ENCODE measurements at regions not wholly inside any gene's neighbourhood (a gene's known extent, or its start where the extent isn't known, plus 50 kb on each side); places are given as distances from the start of the nearest gene placed in this dataset.
"Not testable (repeated sequence)": the region's sequence is repeated elsewhere in the genome, so short reads cannot be mapped to it uniquely, and the experiment has no call there.

GRCh38 chr5:1736065-1736464 is 63.6 kb downstream of the MRPL36 start:
- Mint-ChIP-seq H3K27me3 (peaks cover 27 to 43% (median 30%) of the 10 kb centered on the region in 3 donors), H3K4me3 (no peak overlapping the region), H3K9me3 (peaks cover 3 to 24% (median 15%) of the 10 kb centered on the region in 7 donors), H3K4me1 (no peaks in the 10 kb centered on the region), H3K36me3 (peaks cover 4 to 17% of the 10 kb centered on the region in 2 donors), H3K27ac (no peak overlapping the region)
- no peak for ATAC-seq (ENCODE audit: low read depth in 2 of 2)
- DNase-seq: no peak

DNA sequence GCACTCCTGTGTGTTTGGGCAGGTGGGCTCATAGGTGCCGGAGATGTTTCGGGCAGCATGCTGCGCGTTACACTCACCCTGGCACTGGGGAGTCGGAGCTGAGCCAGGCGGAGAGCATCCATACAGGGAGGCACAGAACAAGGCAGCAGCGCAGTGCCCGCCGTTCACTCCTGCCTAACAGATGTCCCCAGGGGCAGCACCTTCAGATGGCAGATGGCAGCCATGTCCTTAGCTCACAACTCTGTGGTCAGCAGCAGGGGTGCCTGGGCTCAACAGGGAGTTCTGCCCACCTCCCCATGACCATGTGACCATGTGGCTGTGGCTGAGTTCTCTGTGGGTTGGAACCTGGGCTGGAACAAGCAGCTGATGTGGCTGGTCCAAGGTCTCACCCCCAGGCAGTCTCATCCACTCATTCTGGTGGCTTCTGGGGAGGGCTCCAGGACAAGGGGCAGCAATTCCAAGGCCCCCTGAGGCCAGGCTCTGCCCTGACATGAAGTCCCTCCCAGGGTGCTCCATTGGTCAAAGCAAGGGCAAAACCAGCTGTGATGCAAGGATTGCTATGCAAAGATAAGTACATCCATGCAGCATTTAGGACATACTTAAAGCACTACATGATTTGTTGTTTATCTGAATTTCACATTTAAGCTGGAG is 64.2 kb downstream of the MRPL36 start:
- peaks cover 0 to 11% of the 10 kb centered on the region in 2 donors for H3K36me3 Mint-ChIP-seq
- H3K27ac Mint-ChIP-seq: no peak overlapping the region
- H3K4me3 Mint-ChIP-seq: no peak overlapping the region
- ATAC-seq (ENCODE audit: low read depth in 2 of 2): no peak
- H3K9me3 Mint-ChIP-seq: peaks cover 3 to 17% (median 10%) of the 10 kb centered on the region in 7 donors
- DNase-seq: no peak
- no peaks in the 10 kb centered on the region for H3K4me1 Mint-ChIP-seq
- H3K27me3 Mint-ChIP-seq: peaks cover 24 to 37% (median 34%) of the 10 kb centered on the region in 3 donors

GRCh38 chr5:1734908-1735289 is 64.7 kb downstream of the MRPL36 start:
- Mint-ChIP-seq H3K4me3 (no peak overlapping the region), H3K36me3 (peaks cover 0 to 5% of the 10 kb centered on the region in 2 donors)
- no peak for ATAC-seq (ENCODE audit: low read depth in 2 of 2)

GRCh38 chr5:1734271-1734907 is 65.2 kb downstream of the MRPL36 start:
- Mint-ChIP-seq H3K36me3 (peaks cover 0 to under 1% of the 10 kb centered on the region in 2 donors), H3K27ac (no peak overlapping the region), H3K9me3 (peaks cover 0 to 7% (median 3%) of the 10 kb centered on the region in 7 donors), H3K4me1 (no peaks in the 10 kb centered on the region), H3K27me3 (peaks cover 22 to 39% (median 34%) of the 10 kb centered on the region in 3 donors), H3K4me3 (no peak overlapping the region)
- no peak for ATAC-seq (ENCODE audit: low read depth in 2 of 2)
- no peak for DNase-seq

More at GRCh38 chr5:1734908-1735289, 64.7 kb downstream of the MRPL36 start:
- Mint-ChIP-seq H3K9me3 (peaks cover 3 to 12% (median 6%) of the 10 kb centered on the region in 7 donors), H3K27me3 (peaks cover 24 to 39% (median 36%) of the 10 kb centered on the region in 3 donors), H3K4me1 (no peaks in the 10 kb centered on the region), H3K27ac (no peak overlapping the region)
- no peak for DNase-seq

GRCh38 chr5:1733369-1733768 is 66.3 kb downstream of the MRPL36 start:
- ATAC-seq (ENCODE audit: low read depth in 2 of 2) (no peak), DNase-seq (no peak)
- H3K9me3 Mint-ChIP-seq: peaks cover 0 to 3% (median 0%) of the 10 kb centered on the region in 7 donors
- H3K27me3 Mint-ChIP-seq: peaks cover 16 to 40% (median 30%) of the 10 kb centered on the region in 3 donors
- no peaks in the 10 kb centered on the region for H3K36me3 Mint-ChIP-seq
- H3K27ac Mint-ChIP-seq: no peak overlapping the region
- H3K4me1 Mint-ChIP-seq: no peaks in the 10 kb centered on the region
- no peak overlapping the region for H3K4me3 Mint-ChIP-seq

DNA sequence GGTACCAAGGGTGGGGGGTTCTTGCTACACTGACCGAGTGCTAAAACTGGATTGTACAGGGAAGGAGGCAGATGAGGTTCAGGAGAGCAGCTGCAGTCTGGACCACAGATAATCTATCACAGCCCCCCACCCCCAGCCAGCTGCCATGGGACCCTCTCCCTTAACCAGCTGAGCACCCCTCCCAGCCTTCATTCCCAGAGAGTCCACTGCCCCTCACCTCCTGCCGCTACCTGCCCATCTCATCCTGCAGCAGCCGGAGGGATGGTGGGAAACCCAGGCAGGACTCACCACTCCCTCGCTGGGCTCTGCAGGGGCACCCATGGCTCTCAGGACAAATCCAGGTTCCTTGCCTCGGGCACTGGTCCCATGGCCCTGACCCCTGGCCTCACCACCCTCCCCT is 66.7 kb downstream of the MRPL36 start:
- DNase-seq: no peak
- Mint-ChIP-seq H3K4me1 (no peaks in the 10 kb centered on the region), H3K27me3 (peaks cover 15 to 40% (median 30%) of the 10 kb centered on the region in 3 donors)

DNA sequence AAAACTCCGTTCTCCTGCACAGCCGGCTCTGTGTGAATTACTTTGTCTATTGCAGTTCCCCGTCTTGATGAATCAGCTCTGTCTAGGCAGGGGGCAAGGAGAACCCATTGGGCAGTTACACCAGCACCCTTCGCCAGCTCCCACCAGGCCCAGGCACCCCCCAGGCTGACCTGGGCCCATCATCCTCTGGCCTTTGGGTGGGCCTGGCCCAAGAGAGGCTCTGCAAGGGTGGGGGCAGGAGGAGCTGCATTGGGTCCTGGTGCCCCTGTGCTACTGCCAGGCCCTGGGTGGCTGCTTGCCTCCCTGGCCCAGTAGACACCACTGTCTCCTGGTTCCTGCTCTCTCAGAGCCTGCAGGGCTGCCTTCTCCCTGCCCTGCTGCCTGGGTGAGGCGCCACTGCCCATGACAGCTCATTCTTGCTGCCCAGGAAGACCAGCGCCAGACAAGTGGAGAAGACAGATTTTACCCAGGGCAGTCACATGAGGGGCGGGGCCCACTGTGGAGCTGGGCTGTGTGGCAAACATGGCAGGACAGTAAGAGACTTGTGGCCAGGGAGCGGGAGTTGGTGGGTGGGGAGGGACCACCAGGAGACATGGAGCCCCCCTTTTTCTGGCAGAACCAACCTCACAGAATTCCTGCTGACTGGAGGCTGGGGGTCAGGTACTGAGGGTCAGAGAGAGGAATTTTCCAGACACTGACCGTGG is 67.2 kb downstream of the MRPL36 start:
- H3K36me3 Mint-ChIP-seq: no peaks in the 10 kb centered on the region
- H3K27ac Mint-ChIP-seq: peak overlapping the region in 1 of 6 donors; percentile 1
- H3K27me3 Mint-ChIP-seq: peaks cover 15 to 35% (median 30%) of the 10 kb centered on the region in 3 donors
- H3K9me3 Mint-ChIP-seq: no peaks in the 10 kb centered on the region
- no peaks in the 10 kb centered on the region for H3K4me1 Mint-ChIP-seq
- DNase-seq: no peak
- H3K4me3 Mint-ChIP-seq: no peak overlapping the region
- no peak for ATAC-seq (ENCODE audit: low read depth in 2 of 2)

More for the DNA sequence above, 66.7 kb downstream of the MRPL36 start:
- Mint-ChIP-seq H3K27ac (peak overlapping the region in 1 of 6 donors; percentile 88), H3K9me3 (no peaks in the 10 kb centered on the region), H3K36me3 (no peaks in the 10 kb centered on the region), H3K4me3 (no peak overlapping the region)
- ATAC-seq (ENCODE audit: low read depth in 2 of 2): no peak

GRCh38 chr5:1731855-1732237 is 67.8 kb downstream of the MRPL36 start:
- not testable (repeated sequence) for H3K9me3 Mint-ChIP-seq; H3K4me1 Mint-ChIP-seq; ATAC-seq (ENCODE audit: low read depth in 2 of 2); DNase-seq; H3K4me3 Mint-ChIP-seq; H3K36me3 Mint-ChIP-seq
- H3K27ac Mint-ChIP-seq: peak overlapping the region in 1 of 6 donors; percentile 1
- H3K27me3 Mint-ChIP-seq: peaks cover 17 to 39% (median 29%) of the 10 kb centered on the region in 3 donors

GRCh38 chr5:1731091-1731639 is 68.5 kb downstream of the MRPL36 start:
- ATAC-seq (ENCODE audit: low read depth in 2 of 2) (no peak), DNase-seq (no peak)
- Mint-ChIP-seq H3K27ac (no peak overlapping the region), H3K4me1 (no peaks in the 10 kb centered on the region), H3K36me3 (no peaks in the 10 kb centered on the region), H3K27me3 (peaks cover 14 to 46% (median 31%) of the 10 kb centered on the region in 3 donors), H3K9me3 (no peaks in the 10 kb centered on the region), H3K4me3 (no peak overlapping the region)

DNA sequence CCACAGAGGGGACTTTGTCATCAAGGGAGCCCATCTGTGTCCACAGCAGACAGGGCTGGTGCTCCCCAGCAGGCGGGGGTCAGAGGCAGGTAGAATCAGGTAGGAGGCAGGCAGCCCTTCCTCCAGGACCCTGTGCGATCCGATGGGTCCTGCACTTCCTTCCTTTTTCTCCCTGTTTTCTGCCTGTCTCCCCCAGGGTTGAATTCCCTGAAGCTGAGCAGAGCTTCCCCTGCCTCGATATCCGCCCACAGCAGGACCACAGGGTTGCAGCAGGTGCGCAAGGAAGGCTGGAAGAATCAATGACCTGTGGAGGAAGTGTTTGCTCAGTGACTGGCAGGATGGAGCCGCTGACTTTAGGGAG is 69.2 kb downstream of the MRPL36 start:
- H3K9me3 Mint-ChIP-seq: no peaks in the 10 kb centered on the region
- no peak overlapping the region for H3K4me3 Mint-ChIP-seq
- H3K27ac Mint-ChIP-seq: peak overlapping the region in 1 of 6 donors; percentile 58

GRCh38 chr5:1729641-1730486 is 69.8 kb downstream of the MRPL36 start:
- H3K9me3 Mint-ChIP-seq: no peaks in the 10 kb centered on the region

More for the DNA sequence above, 69.2 kb downstream of the MRPL36 start:
- peaks cover 14 to 53% (median 38%) of the 10 kb centered on the region in 3 donors for H3K27me3 Mint-ChIP-seq
- no peaks in the 10 kb centered on the region for H3K4me1 Mint-ChIP-seq
- no peaks in the 10 kb centered on the region for H3K36me3 Mint-ChIP-seq
- DNase-seq: no peak
- no peak for ATAC-seq (ENCODE audit: low read depth in 2 of 2)

DNA sequence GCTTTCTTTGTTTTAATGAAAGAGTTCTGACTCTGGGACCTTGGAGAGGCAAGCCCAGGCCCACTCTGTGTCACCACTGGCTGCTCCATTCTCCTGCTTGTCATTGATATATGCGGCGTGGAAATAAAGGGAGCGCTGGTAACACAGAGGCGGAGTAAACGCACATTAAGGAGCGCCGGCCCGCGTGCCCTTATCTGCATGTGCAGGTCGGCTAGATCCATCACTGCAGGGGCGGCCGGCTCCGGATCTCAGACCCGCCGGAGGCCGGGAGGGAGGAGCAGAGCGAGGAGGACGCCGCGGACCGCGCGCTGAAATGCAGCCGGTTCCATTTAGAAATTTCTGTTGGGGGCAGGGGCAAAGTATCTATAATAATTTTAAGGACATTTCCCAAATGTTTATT is 70.8 kb downstream of the MRPL36 start:
- no peaks in the 10 kb centered on the region for H3K9me3 Mint-ChIP-seq
- H3K27ac Mint-ChIP-seq: no peak overlapping the region
- H3K4me1 Mint-ChIP-seq: no peaks in the 10 kb centered on the region
- peaks cover 14 to 56% (median 30%) of the 10 kb centered on the region in 3 donors for H3K27me3 Mint-ChIP-seq
- no peaks in the 10 kb centered on the region for H3K36me3 Mint-ChIP-seq
- ATAC-seq (ENCODE audit: low read depth in 2 of 2): no peak
- H3K4me3 Mint-ChIP-seq: no peak overlapping the region
- no peak for DNase-seq

More at GRCh38 chr5:1729641-1730486, 69.8 kb downstream of the MRPL36 start:
- no peak for DNase-seq
- H3K4me1 Mint-ChIP-seq: no peaks in the 10 kb centered on the region
- H3K27ac Mint-ChIP-seq: peak overlapping the region in 1 of 6 donors; percentile 58
- ATAC-seq (ENCODE audit: low read depth in 2 of 2): no peak
- peak overlapping the region in 1 of 8 donors; percentile 52 for H3K4me3 Mint-ChIP-seq
- H3K36me3 Mint-ChIP-seq: no peaks in the 10 kb centered on the region
- peaks cover 14 to 57% (median 38%) of the 10 kb centered on the region in 3 donors for H3K27me3 Mint-ChIP-seq

DNA sequence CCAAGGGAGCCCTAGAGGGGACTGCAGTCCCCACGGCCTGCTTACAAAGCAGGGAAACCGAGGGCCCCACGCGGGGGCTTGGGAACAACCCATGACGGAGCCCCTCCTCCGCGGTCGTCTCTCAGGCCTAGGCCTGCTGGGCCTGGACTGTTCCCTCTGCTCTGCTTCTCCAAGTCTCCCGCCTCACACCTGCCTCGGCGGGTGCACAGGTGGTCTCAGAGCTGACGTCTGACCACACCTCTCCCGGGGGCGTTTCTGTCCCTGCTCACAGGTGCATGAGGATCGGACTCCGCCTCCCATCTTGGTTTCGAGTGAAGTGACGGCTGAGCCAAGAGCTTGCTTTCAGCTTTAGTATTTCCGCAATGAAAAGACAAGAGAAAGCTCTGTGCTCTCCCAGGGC is 72.1 kb downstream of the MRPL36 start:
- DNase-seq (no peak), ATAC-seq (ENCODE audit: low read depth in 2 of 2) (no peak)
- H3K27me3 Mint-ChIP-seq: peaks cover 19 to 62% (median 34%) of the 10 kb centered on the region in 3 donors
- no peak overlapping the region for H3K4me3 Mint-ChIP-seq
- H3K4me1 Mint-ChIP-seq: no peaks in the 10 kb centered on the region
- no peaks in the 10 kb centered on the region for H3K36me3 Mint-ChIP-seq
- H3K27ac Mint-ChIP-seq: no peak overlapping the region
- H3K9me3 Mint-ChIP-seq: no peaks in the 10 kb centered on the region
